ENCODE measurements at regions not wholly inside any gene's neighbourhood (a gene's known extent, or its start where the extent isn't known, plus 50 kb on each side); places are given as distances from the start of the nearest gene placed in this dataset.

DNA sequence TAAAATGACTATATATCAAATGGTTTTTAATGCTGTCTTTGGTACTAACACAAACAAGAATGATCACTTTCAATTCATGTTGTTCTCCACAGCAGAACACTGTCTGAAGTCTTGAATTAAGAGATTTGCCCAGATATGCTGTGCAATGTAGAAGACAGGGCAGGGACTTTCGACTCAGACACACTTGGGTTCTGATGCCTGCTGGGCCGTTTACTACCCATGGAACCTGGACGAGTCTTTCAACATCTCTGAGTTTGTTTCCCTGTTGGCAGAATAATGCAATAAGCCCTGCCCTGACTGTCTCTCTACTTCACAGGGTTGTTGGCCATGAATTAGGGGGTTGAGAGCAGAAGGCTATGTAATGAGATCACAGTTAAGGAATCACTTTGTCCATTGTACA lies 162.6 kb upstream of the TMPO start:
- intact Hi-C loops (cut with micrococcal nuclease): no loop called here
- DNase-seq (no peak), ATAC-seq (ENCODE audit: low read depth) (no peak)
- Histone ChIP-seq H3K27me3 (replicated peaks in 1 of 4; ENCODE audit: control extremely low read depth in 1 of 4, control insufficient read depth in 3 of 4, insufficient read depth in 4 of 4, low read length in 3 of 4) (no peaks in the 10 kb centered on the region), H3K4me1 (ENCODE audit: control insufficient read depth in 2 of 2, insufficient read depth in 2 of 2, low read length in 2 of 2) (no peaks in the 10 kb centered on the region), H3K4me2 (replicated peaks; ENCODE audit: low read depth, low read length, poor library complexity, severe bottlenecking) (no peak overlapping the region), H3K9me3 (ENCODE audit: control extremely low read depth in 1 of 3, control insufficient read depth in 2 of 3, insufficient read depth in 1 of 3, low read length in 2 of 3) (peaks cover 0 to 1% (median 0%) of the 10 kb centered on the region in 3 donors), H2AFZ (ENCODE audit: insufficient read depth, low read depth, low read length, poor library complexity, severe bottlenecking) (no peak overlapping the region), H3K9ac (ENCODE audit: low read length) (no peak overlapping the region), H3K4me3 (ENCODE audit: control extremely low read depth in 1 of 5, extremely low read depth in 1 of 5, insufficient read depth in 1 of 5, low read depth in 2 of 5, low read length in 4 of 5) (no peak overlapping the region), H3K79me2 (ENCODE audit: control insufficient read depth, insufficient read depth, low read length) (no peaks in the 10 kb centered on the region), H4K20me1 (ENCODE audit: control insufficient read depth, insufficient read depth, low read length, poor library complexity, severe bottlenecking) (no peaks in the 10 kb centered on the region), H3K27ac (ENCODE audit: low read length in 2 of 2) (no peak overlapping the region), H3K36me3 (replicated peaks in 1 of 2; ENCODE audit: control extremely low read depth in 1 of 2, control insufficient read depth in 1 of 2, extremely low read depth in 1 of 2, insufficient read depth in 2 of 2, low read length in 1 of 2) (no peaks in the 10 kb centered on the region)
- 67% methylated on average over 3 of the region's 3 CpGs for WGBS (ENCODE audit: insufficient coverage)
- Mint-ChIP-seq H3K27ac (no peak overlapping the region), H3K9me3 (ENCODE audit: insufficient read depth) (no peaks in the 10 kb centered on the region), H3K4me3 (no peak overlapping the region), H3K4me1 (no peaks in the 10 kb centered on the region), H3K27me3 (peaks cover 4% of the 10 kb centered on the region)
- TF ChIP-seq EZH2 (IDR thresholded peaks at IDR 0.05; ENCODE audit: borderline replicate concordance, insufficient read depth, low read depth, low read length, poor library complexity, severe bottlenecking): no peak
- TF ChIP-seq, protein P1, sequence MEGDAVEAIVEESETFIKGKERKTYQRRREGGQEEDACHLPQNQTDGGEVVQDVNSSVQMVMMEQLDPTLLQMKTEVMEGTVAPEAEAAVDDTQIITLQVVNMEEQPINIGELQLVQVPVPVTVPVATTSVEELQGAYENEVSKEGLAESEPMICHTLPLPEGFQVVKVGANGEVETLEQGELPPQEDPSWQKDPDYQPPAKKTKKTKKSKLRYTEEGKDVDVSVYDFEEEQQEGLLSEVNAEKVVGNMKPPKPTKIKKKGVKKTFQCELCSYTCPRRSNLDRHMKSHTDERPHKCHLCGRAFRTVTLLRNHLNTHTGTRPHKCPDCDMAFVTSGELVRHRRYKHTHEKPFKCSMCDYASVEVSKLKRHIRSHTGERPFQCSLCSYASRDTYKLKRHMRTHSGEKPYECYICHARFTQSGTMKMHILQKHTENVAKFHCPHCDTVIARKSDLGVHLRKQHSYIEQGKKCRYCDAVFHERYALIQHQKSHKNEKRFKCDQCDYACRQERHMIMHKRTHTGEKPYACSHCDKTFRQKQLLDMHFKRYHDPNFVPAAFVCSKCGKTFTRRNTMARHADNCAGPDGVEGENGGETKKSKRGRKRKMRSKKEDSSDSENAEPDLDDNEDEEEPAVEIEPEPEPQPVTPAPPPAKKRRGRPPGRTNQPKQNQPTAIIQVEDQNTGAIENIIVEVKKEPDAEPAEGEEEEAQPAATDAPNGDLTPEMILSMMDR (IDR thresholded peaks at IDR 0.05): no peak
- ChIA-PET CTCF (no interaction called here), POLR2A (no interaction called here)

DNA sequence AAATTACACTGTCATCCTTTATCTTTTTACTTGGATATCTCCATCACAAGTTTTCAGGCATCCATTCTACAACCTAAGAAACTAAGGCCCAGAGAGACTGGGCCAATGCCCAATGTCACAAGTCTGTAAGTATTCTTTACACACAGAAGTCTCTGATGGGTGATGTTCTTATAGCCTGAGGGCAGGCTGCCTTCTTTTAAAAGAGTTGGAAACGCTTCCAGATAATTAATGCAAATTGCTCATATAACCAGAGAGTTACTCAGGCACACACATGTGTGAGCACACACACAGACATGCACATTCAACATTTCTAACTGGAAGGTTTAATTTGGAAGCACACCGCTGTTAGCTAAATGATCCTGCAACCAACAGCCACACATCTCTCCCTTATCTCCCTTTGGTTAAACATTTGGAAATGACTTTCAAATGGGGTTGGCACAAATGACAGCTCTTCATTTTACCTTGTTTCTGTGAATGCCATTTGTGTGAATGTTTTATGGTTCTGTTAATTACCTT lies 160.8 kb upstream of the TMPO start:
- no peaks in the 10 kb centered on the region for H3K9me3 Mint-ChIP-seq (ENCODE audit: insufficient read depth)
- H4K20me1 ChIP-seq (ENCODE audit: control insufficient read depth, insufficient read depth, low read length, poor library complexity, severe bottlenecking): no peaks in the 10 kb centered on the region
- no peaks in the 10 kb centered on the region for H3K4me1 ChIP-seq (ENCODE audit: control insufficient read depth in 2 of 2, insufficient read depth in 2 of 2, low read length in 2 of 2)
- H3K4me1 Mint-ChIP-seq: no peaks in the 10 kb centered on the region
- no peaks in the 10 kb centered on the region for H3K79me2 ChIP-seq (ENCODE audit: control insufficient read depth, insufficient read depth, low read length)
- H3K27me3 Mint-ChIP-seq: peaks cover 4% of the 10 kb centered on the region
- H3K27me3 ChIP-seq (replicated peaks in 1 of 4; ENCODE audit: control extremely low read depth in 1 of 4, control insufficient read depth in 3 of 4, insufficient read depth in 4 of 4, low read length in 3 of 4): peaks cover 0 to 3% (median 0%) of the 10 kb centered on the region in 4 experiments
- H3K4me3 ChIP-seq (ENCODE audit: control extremely low read depth in 1 of 5, extremely low read depth in 1 of 5, insufficient read depth in 1 of 5, low read depth in 2 of 5, low read length in 4 of 5): no peak overlapping the region
- no peak for DNase-seq
- no peak for TF ChIP-seq EZH2 (IDR thresholded peaks at IDR 0.05; ENCODE audit: borderline replicate concordance, insufficient read depth, low read depth, low read length, poor library complexity, severe bottlenecking)
- TF ChIP-seq, protein P1 (IDR thresholded peaks at IDR 0.05): no peak
- CTCF ChIA-PET: no interaction called here
- no peaks in the 10 kb centered on the region for H3K36me3 ChIP-seq (replicated peaks in 1 of 2; ENCODE audit: control extremely low read depth in 1 of 2, control insufficient read depth in 1 of 2, extremely low read depth in 1 of 2, insufficient read depth in 2 of 2, low read length in 1 of 2)
- 92% methylated on average over 2 of the region's 2 CpGs for WGBS (ENCODE audit: insufficient coverage)
- ATAC-seq (ENCODE audit: low read depth): no peak
- H3K27ac Mint-ChIP-seq: no peak overlapping the region
- POLR2A ChIA-PET: no interaction called here
- no peak overlapping the region for H3K27ac ChIP-seq (ENCODE audit: low read length in 2 of 2)
- intact Hi-C loops (cut with micrococcal nuclease): no loop called here
- H3K4me2 ChIP-seq (replicated peaks; ENCODE audit: low read depth, low read length, poor library complexity, severe bottlenecking): no peak overlapping the region
- H2AFZ ChIP-seq (ENCODE audit: insufficient read depth, low read depth, low read length, poor library complexity, severe bottlenecking): no peak overlapping the region
- no peak overlapping the region for H3K4me3 Mint-ChIP-seq
- H3K9me3 ChIP-seq (ENCODE audit: control extremely low read depth in 1 of 3, control insufficient read depth in 2 of 3, insufficient read depth in 1 of 3, low read length in 2 of 3): peaks cover 0 to 1% (median 0%) of the 10 kb centered on the region in 3 donors
- H3K9ac ChIP-seq (ENCODE audit: low read length): no peak overlapping the region
